ENCODE measurements at regions not wholly inside any gene's neighbourhood (a gene's known extent, or its start where the extent isn't known, plus 50 kb on each side); places are given as distances from the start of the nearest gene placed in this dataset.

GRCh38 chr13:76421011-76421410, 465.2 kb downstream of the KCTD12 start:
- H3K79me2 ChIP-seq (ENCODE audit: insufficient read depth, low read length), result no peaks in the 10 kb centered on the region
- peaks cover 8% of the 10 kb centered on the region for H3K4me1 Mint-ChIP-seq (ENCODE audit: low read depth, unreplicated experiment)
- no peak overlapping the region for H3K4me2 ChIP-seq (ENCODE audit: low read length)
- no peak for TF ChIP-seq EZH2 (IDR thresholded peaks at IDR 0.05; ENCODE audit: insufficient read depth, low read length)
- TF ChIP-seq, protein P1, sequence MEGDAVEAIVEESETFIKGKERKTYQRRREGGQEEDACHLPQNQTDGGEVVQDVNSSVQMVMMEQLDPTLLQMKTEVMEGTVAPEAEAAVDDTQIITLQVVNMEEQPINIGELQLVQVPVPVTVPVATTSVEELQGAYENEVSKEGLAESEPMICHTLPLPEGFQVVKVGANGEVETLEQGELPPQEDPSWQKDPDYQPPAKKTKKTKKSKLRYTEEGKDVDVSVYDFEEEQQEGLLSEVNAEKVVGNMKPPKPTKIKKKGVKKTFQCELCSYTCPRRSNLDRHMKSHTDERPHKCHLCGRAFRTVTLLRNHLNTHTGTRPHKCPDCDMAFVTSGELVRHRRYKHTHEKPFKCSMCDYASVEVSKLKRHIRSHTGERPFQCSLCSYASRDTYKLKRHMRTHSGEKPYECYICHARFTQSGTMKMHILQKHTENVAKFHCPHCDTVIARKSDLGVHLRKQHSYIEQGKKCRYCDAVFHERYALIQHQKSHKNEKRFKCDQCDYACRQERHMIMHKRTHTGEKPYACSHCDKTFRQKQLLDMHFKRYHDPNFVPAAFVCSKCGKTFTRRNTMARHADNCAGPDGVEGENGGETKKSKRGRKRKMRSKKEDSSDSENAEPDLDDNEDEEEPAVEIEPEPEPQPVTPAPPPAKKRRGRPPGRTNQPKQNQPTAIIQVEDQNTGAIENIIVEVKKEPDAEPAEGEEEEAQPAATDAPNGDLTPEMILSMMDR (IDR thresholded peaks at IDR 0.05; ENCODE audit: insufficient read depth, low read depth, low read length), result no peak
- H3K27ac Mint-ChIP-seq (ENCODE audit: unreplicated experiment), result no peak overlapping the region
- no peaks in the 10 kb centered on the region for H4K20me1 ChIP-seq (ENCODE audit: insufficient read depth, low read length)
- no peak overlapping the region for H3K9ac ChIP-seq (ENCODE audit: low read length)
- no peak overlapping the region for H3K4me3 ChIP-seq (ENCODE audit: insufficient read depth, low read depth, low read length)
- H3K36me3 ChIP-seq (ENCODE audit: insufficient read depth, low read length), result no peaks in the 10 kb centered on the region
- H3K4me3 Mint-ChIP-seq (ENCODE audit: unreplicated experiment), result no peak overlapping the region
- DNase-seq (ENCODE audit: low read depth) (no peak), FAIRE-seq (no peak)
- no peaks in the 10 kb centered on the region for H3K27me3 ChIP-seq (ENCODE audit: insufficient read depth, low read length)
- H3K36me3 Mint-ChIP-seq (ENCODE audit: low read depth, unreplicated experiment), result no peaks in the 10 kb centered on the region
- no peak overlapping the region for H2AFZ ChIP-seq (ENCODE audit: low read depth, low read length)
- H3K4me1 ChIP-seq (ENCODE audit: insufficient read depth, low read length), result no peaks in the 10 kb centered on the region
- H3K27me3 Mint-ChIP-seq (ENCODE audit: low read depth, unreplicated experiment), result no peaks in the 10 kb centered on the region
- no peak overlapping the region for H3K27ac ChIP-seq (ENCODE audit: low read depth, low read length)
- H3K9me3 Mint-ChIP-seq (ENCODE audit: unreplicated experiment), result no peaks in the 10 kb centered on the region
- H3K9me3 ChIP-seq (ENCODE audit: insufficient read depth, low read depth, low read length), result no peaks in the 10 kb centered on the region

- no peaks in the 10 kb centered on the region for H3K27me3 ChIP-seq (ENCODE audit: insufficient read depth, low read length)
- DNase-seq (ENCODE audit: low read depth) (no peak), FAIRE-seq (no peak)
- no peaks in the 10 kb centered on the region for H3K36me3 ChIP-seq (ENCODE audit: insufficient read depth, low read length)
- H3K79me2 ChIP-seq (ENCODE audit: insufficient read depth, low read length), result no peaks in the 10 kb centered on the region
- H3K4me3 ChIP-seq (ENCODE audit: insufficient read depth, low read depth, low read length), result no peak overlapping the region
- H3K27ac ChIP-seq (ENCODE audit: low read depth, low read length), result no peak overlapping the region
- TF ChIP-seq, protein P1 (IDR thresholded peaks at IDR 0.05; ENCODE audit: insufficient read depth, low read depth, low read length), result no peak
- no peak for TF ChIP-seq EZH2 (IDR thresholded peaks at IDR 0.05; ENCODE audit: insufficient read depth, low read length)
- no peaks in the 10 kb centered on the region for H3K36me3 Mint-ChIP-seq (ENCODE audit: low read depth, unreplicated experiment)
- H3K9me3 Mint-ChIP-seq (ENCODE audit: unreplicated experiment), result no peaks in the 10 kb centered on the region
- H4K20me1 ChIP-seq (ENCODE audit: insufficient read depth, low read length), result no peaks in the 10 kb centered on the region
- H3K4me2 ChIP-seq (ENCODE audit: low read length), result no peak overlapping the region
- no peak overlapping the region for H3K27ac Mint-ChIP-seq (ENCODE audit: unreplicated experiment)
- no peak overlapping the region for H3K9ac ChIP-seq (ENCODE audit: low read length)
- H3K4me3 Mint-ChIP-seq (ENCODE audit: unreplicated experiment), result no peak overlapping the region
- no peaks in the 10 kb centered on the region for H3K27me3 Mint-ChIP-seq (ENCODE audit: low read depth, unreplicated experiment)
- no peaks in the 10 kb centered on the region for H3K4me1 ChIP-seq (ENCODE audit: insufficient read depth, low read length)
- no peak overlapping the region for H2AFZ ChIP-seq (ENCODE audit: low read depth, low read length)
- peaks cover 8% of the 10 kb centered on the region for H3K4me1 Mint-ChIP-seq (ENCODE audit: low read depth, unreplicated experiment)
- H3K9me3 ChIP-seq (ENCODE audit: insufficient read depth, low read depth, low read length), result no peaks in the 10 kb centered on the region
These were observed 467.8 kb downstream of the KCTD12 start for GRCh38 chr13:76418404-76418803.

DNA sequence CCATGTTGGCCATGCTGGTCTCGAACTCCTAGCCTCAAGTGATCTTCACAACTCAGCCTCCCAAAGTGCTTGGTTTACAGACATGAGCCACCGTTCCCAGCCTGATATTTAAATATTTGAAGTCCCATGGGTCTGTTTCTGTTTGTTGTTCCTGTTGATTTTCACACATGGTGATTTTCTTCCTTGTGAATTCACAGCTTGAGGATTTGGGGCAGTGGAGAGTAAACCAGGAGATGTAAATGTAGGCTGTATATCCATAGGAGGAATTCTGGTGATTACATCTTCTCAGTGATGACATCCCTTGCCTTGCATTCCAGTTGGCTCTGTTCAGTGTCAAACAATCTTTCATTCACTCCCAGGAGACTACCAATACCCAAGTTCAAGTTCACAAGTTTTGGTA, 471.9 kb downstream of the KCTD12 start:
- Mint-ChIP-seq H3K4me3 (ENCODE audit: unreplicated experiment) (no peak overlapping the region), H3K36me3 (ENCODE audit: low read depth, unreplicated experiment) (no peaks in the 10 kb centered on the region), H3K9me3 (ENCODE audit: unreplicated experiment) (no peaks in the 10 kb centered on the region), H3K4me1 (ENCODE audit: low read depth, unreplicated experiment) (peaks cover 8% of the 10 kb centered on the region), H3K27ac (ENCODE audit: unreplicated experiment) (no peak overlapping the region), H3K27me3 (ENCODE audit: low read depth, unreplicated experiment) (no peaks in the 10 kb centered on the region)
- Histone ChIP-seq H2AFZ (ENCODE audit: low read depth, low read length) (no peak overlapping the region), H4K20me1 (ENCODE audit: insufficient read depth, low read length) (no peaks in the 10 kb centered on the region), H3K9me3 (ENCODE audit: insufficient read depth, low read depth, low read length) (no peaks in the 10 kb centered on the region), H3K79me2 (ENCODE audit: insufficient read depth, low read length) (no peaks in the 10 kb centered on the region), H3K27ac (ENCODE audit: low read depth, low read length) (no peak overlapping the region), H3K9ac (ENCODE audit: low read length) (no peak overlapping the region), H3K36me3 (ENCODE audit: insufficient read depth, low read length) (no peaks in the 10 kb centered on the region), H3K4me2 (ENCODE audit: low read length) (no peak overlapping the region), H3K4me3 (ENCODE audit: insufficient read depth, low read depth, low read length) (no peak overlapping the region), H3K4me1 (ENCODE audit: insufficient read depth, low read length) (no peaks in the 10 kb centered on the region), H3K27me3 (ENCODE audit: insufficient read depth, low read length) (no peaks in the 10 kb centered on the region)
- DNase-seq (ENCODE audit: low read depth), result no peak
- TF ChIP-seq, protein P1 (IDR thresholded peaks at IDR 0.05; ENCODE audit: insufficient read depth, low read depth, low read length), result no peak
- no peak for TF ChIP-seq EZH2 (IDR thresholded peaks at IDR 0.05; ENCODE audit: insufficient read depth, low read length)
- no peak for FAIRE-seq
